GM06990 (cell line): ENCODE measurements at regions not wholly inside any gene's neighbourhood (a gene's known extent, or its start where the extent isn't known, plus 50 kb on each side); places are given as distances from the start of the nearest gene placed in this dataset.

Experiments
- DNase-seq: peaks from one replicate; pipeline ENCODE4 v3.0.0-alpha.2; 2011; ENCODE audit not compliant: insufficient read length; ENCODE audit errors: extremely low read depth
- H3K27me3 ChIP-seq: replicated peaks from 2 replicates; pipeline ENCODE4 v1.6.0; 2011; ENCODE audit warnings: low read length; ENCODE audit not compliant: control insufficient read depth, insufficient read depth
- H3K36me3 ChIP-seq: 2 replicates; pipeline ENCODE4 v1.5.1; 2011; ENCODE audit warnings: low read length; ENCODE audit not compliant: control insufficient read depth, insufficient read depth
- H3K4me3 ChIP-seq: replicated peaks from 2 replicates; pipeline ENCODE4 v1.5.1; 2011; ENCODE audit warnings: low read depth, mild to moderate bottlenecking, control low read depth, low read length
- TF ChIP-seq, protein P1 (sequence below): IDR thresholded peaks from 2 replicates; pipeline ENCODE4 v1.5.1; 2011; ENCODE audit warnings: low read length, control low read depth, mild to moderate bottlenecking, inconsistent platforms; ENCODE audit not compliant: insufficient read depth, poor library complexity, severe bottlenecking

DNA sequence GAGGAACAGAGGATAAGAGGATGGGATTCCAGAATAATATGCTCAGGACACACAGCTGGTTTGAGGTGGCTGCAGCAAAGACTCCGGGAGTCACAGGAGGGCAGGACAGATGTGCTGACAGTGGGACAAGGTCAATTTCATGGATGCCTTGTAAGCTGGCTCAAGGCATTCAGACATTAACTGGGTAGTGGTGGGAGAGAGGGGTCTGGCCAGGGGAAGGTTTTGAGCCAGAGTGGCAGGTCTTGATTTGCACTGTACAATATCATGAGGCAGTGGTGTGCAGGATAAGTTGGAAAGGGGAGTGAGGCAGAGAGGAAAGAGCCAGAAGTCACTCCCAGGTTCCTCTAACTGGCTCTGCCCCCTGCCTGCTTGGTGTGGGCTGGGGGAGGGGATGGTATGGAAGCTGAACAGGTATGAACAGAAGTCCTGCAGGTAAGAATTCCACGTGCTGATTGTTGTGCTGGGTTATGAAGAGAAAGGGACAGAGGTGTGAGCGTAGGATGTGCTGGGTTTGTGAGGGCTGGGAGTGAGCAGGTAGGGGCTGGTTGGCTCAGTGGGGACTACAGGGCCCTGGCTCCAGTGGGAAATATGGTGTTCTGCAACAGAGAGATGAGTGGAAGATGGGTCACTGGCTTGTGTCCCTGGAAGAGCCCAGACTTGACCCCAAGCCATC, 141.7 kb upstream of the COPS8 start:
- Histone ChIP-seq H3K4me3 (no peak overlapping the region), H3K27me3 (no peaks in the 10 kb centered on the region), H3K36me3 (no peaks in the 10 kb centered on the region)
- DNase-seq = no peak
- TF ChIP-seq, protein P1, sequence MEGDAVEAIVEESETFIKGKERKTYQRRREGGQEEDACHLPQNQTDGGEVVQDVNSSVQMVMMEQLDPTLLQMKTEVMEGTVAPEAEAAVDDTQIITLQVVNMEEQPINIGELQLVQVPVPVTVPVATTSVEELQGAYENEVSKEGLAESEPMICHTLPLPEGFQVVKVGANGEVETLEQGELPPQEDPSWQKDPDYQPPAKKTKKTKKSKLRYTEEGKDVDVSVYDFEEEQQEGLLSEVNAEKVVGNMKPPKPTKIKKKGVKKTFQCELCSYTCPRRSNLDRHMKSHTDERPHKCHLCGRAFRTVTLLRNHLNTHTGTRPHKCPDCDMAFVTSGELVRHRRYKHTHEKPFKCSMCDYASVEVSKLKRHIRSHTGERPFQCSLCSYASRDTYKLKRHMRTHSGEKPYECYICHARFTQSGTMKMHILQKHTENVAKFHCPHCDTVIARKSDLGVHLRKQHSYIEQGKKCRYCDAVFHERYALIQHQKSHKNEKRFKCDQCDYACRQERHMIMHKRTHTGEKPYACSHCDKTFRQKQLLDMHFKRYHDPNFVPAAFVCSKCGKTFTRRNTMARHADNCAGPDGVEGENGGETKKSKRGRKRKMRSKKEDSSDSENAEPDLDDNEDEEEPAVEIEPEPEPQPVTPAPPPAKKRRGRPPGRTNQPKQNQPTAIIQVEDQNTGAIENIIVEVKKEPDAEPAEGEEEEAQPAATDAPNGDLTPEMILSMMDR = no peak

DNA sequence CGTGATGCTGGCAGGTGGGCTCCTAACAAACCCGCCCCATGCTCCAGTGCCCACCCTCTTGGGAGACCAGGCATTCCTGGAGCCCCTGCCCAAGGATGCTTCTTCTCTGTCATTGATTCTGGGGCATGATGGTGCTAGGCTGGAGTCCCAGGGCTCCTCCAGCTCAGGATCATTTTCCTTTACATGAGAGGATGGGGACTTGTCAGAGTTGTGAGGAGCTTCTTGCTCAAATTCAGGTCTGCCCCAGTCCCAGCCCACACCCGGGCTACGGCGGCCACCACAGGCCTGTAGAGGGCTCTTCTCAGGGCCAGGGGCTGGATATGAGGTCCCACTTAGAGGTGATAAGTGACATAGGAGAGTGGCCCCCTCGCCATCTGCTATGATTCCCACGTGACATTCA, 141.1 kb upstream of the COPS8 start:
- Histone ChIP-seq H3K27me3 (no peaks in the 10 kb centered on the region; the same call in 1 of the 2 replicates), H3K36me3 (no peaks in the 10 kb centered on the region), H3K4me3 (no peak overlapping the region)
- DNase-seq = no peak
- TF ChIP-seq, protein P1 = no peak

DNA sequence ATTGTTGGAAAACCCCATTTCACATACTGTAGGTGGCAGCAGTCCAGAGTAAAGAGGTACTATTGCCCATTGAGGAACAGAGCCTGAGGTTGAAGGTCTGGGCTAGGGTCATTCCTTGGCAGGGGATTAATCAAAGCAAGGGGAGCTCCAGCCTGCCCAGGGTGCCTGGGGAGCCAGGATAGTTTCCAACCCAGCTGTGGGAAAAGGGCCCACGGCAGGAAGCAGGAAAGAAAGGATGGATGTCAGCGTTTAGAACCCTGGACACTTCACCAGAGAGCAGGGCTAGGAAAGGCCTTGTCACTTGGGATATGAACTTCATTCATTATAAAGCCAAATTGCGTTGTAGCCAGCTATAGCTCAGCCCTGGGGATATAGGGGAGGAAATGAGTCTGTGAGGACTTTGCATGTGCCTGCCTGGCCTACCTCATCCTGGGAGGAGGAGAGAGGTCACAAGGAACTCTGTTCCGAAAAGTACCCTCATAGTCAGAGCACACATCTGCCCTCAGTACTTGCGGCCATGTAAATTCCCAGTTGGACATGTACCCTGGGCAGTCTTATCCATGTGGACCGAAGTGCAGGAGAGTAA, 140.2 kb upstream of the COPS8 start:
- DNase-seq = no peak
- Histone ChIP-seq H3K27me3 (no peaks in the 10 kb centered on the region; the same call in 1 of the 2 replicates), H3K4me3 (no peak overlapping the region), H3K36me3 (no peaks in the 10 kb centered on the region)
- TF ChIP-seq, protein P1 = no peak

DNA sequence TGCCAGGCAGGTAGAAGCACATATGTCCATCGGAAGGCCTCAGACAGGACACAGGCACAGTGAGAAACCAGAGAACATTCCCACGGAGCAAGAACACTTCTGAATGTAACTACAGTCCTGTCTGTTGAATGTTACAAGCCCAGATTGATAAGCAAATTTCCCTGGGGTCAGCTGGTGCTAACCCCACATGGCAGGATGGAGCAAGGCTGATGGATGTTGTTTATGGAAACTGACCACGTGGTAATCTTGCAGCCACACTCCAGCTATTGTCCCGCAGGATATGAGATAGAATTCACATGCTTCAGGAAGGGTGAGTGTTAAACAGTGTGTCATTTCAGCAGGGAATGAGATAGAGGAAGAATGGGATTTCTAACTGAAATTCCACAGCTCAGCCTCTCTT, 138.8 kb upstream of the COPS8 start:
- H3K27me3 ChIP-seq = no peaks in the 10 kb centered on the region; the same call in 1 of the 2 replicates

DNA sequence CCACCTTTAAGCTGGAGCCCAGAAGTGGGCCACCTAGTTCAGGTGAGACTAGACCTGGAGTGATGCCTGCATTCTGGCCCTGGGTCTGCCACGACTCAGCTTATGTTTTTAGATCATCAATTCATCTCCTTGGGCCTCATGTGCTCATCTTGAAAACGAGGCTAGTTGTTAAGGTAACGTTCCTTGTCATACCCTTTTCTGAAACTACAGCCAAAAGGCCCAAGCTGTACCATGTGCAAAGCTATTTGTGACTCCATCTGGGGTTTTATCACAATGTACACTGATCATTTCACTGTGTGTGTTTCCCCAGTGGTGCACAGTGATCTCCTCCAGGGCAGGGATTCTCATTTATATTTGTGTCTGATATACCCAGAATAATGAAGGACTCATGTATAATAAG, 138.4 kb upstream of the COPS8 start:
- DNase-seq = no peak
- TF ChIP-seq, protein P1 = no peak
- Histone ChIP-seq H3K4me3 (no peak overlapping the region), H3K27me3 (no peaks in the 10 kb centered on the region; the same call in 1 of the 2 replicates), H3K36me3 (no peaks in the 10 kb centered on the region)

More for the DNA sequence above, 138.8 kb upstream of the COPS8 start:
- TF ChIP-seq, protein P1 = no peak
- Histone ChIP-seq H3K4me3 (no peak overlapping the region), H3K36me3 (no peaks in the 10 kb centered on the region)
- no peak for DNase-seq
